Pulmonary artery endothelial cell (primary cell): ENCODE measurements at regions not wholly inside any gene's neighbourhood (a gene's known extent, or its start where the extent isn't known, plus 50 kb on each side); places are given as distances from the start of the nearest gene placed in this dataset.

ENCODE experiments used
- DNase-seq: peaks from one replicate; pipeline ENCODE4 v3.0.0-alpha.2; 2011; ENCODE audit warnings: low read depth, low spot score

DNA sequence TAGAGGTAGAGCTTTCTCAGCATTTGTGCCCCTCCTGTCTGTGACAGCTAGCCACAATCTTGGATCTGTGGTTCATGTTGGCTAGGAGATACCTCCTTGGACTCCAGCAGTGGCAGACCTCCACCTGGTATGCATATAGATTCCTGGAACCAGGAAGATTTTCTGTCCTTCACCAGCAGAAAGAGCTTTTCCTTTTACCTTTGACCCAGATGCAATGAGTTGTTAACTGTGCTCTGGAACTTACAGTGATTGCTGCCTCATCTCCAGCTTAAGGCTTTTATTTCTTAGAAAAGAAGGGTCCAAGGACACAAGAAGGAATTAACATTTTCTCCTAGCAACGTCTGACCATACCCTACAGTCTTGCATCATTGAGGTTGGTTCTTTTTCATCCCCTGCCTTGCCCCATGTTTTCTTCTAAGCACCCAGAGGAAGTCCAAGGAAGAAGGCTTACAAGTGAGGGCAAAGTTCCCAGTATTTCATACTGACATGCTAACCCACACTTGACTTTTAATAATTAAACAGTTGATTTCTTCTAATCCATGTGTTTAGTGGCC is 217.1 kb upstream of the ARHGAP24 start:
- DNase-seq = no peak

DNA sequence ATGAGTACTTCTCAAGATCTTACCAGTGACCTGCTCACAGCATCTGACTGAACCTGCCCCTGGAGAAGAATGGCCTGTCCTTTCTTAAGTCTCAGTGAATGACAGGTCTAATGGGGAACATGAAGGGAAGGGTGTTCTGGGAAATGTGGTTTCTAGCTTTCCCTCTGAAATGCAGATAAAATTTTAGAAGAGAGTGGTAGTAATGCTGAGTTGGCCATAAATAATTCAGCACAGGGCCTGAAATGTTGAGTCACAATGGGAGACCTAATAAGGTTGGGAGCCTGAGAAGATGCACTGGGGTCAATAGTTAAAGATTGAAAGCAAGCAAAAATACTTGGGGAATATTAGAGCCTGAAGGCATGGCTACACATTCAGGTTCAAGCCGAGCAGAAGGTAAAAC is 214.9 kb upstream of the ARHGAP24 start:
- no peak for DNase-seq

DNA sequence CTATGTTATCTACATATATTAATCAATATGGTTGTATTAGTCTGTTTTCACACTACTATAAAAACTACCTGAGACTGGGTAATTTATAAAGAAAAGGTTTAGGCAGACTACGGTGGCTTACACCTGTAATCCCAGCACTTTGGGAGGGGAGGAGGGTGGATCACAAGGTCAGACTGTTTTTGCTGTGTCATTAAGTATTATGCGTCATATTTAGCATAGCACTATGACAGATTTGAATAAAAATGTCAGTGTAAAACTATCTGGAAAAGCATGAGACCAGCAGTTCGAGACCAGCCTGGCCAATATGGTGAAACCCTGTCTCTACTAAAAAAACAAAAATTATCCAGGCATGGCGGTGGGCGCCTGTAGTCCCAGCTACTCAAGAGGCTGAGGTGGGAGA is 209.7 kb upstream of the ARHGAP24 start:
- no peak for DNase-seq

DNA sequence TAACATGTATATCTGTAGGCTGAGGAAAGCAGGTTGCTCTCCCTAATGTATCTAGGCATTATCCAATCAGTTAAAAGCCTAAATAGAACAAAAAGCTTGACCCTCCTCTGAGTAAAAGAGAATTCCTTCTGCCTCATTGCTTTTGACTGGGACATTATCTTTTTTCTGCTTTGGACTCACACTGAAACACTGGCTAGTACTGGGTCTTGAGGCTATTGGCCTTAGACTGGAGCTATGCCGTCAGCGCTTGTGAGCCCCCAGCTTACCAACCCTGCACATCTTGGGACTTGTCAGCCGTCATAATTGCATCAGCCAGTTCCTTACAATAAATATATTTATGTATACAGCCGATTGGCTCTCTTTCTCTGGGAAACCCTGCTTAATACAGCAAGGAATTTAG is 206.8 kb upstream of the ARHGAP24 start:
- DNase-seq = no peak

DNA sequence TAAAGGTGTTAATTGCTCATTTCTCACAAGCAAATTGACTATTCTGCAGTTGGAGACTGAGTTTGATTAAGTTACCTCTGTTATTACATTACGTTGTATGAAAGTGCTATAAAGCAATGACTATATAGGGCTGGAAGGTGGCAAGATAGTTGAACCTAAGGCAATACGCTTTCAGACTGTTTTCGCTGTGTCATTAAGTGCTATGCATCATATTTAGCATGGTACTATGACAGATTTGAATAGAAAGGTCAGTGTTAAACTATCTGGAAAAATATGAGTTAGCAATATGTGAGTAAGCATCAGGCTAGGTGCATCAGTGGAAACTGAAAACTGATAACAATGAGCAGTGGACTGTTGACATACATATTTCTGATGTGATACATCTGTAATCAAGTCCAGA is 206.0 kb upstream of the ARHGAP24 start:
- DNase-seq = no peak

DNA sequence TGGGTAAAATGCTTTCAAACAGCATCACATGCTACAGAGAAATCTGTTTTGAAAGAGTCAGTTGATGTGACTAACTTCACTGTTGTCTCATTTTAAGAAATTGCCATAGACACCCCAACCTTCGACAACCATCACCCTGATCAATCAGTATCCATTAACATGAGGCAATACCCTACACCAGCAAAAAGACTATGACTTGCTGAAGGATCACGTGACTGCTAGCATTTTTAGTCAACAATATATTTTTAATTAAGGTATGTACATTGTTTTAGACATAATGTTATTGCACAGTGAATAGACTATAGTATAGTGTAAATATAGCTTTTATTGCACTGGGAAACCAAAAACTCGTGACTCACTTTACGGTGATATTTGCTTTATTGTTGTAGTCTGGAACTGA is 200.0 kb upstream of the ARHGAP24 start:
- DNase-seq = no peak

DNA sequence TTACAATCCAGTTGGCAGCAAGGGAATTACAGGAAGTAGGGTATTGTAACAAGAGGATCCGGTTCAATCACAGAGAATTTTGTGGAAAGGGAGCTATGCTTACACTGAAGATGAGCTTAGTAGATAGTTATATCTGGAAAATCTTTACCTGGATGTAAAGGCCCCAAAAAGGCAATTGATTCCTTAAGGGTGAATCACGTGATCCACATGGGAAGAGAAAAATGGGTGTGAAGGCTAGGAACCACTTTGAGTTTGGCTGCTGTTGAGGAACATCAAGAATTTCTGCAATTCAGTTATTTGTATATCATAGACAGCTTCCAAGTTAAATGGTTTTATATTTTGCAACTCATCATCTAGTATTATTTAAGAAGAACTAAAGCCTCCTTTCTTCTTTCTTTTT is 194.0 kb upstream of the ARHGAP24 start:
- DNase-seq = no peak

DNA sequence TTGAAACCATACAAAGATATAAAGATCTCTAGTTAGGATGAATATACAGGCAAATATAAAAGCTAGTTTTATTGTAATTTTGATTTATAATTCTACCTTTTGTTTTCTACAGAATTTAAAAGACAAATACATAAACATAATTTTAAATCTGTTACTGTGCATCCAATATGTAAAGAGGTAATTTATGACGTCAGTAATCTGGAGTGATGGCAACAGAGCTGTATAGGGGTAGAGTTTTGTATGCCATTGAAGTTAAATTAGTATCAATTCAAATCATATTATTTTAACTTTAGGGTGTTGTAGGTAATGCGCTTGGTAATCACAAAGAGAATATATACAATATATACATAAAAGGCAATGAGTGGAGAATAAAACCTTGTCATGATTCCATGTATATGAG is 183.7 kb upstream of the ARHGAP24 start:
- DNase-seq = no peak

DNA sequence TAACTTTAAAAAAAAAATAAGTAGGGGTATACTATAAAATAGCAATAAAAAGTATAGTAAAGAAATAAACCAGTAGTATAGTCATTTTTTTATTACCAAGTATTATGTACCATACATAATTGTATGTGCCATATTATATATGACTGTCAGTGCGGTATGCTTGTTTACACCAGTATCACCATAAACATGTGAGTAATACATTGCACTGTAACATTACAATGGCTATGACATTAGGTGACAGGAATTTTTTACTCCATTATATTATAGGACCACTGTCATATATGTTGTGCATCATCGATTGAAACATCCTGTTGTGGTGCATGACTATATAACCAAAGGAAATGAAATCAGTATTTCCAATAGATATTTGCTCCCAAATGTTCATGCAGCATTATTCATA is 176.9 kb upstream of the ARHGAP24 start:
- no peak for DNase-seq

DNA sequence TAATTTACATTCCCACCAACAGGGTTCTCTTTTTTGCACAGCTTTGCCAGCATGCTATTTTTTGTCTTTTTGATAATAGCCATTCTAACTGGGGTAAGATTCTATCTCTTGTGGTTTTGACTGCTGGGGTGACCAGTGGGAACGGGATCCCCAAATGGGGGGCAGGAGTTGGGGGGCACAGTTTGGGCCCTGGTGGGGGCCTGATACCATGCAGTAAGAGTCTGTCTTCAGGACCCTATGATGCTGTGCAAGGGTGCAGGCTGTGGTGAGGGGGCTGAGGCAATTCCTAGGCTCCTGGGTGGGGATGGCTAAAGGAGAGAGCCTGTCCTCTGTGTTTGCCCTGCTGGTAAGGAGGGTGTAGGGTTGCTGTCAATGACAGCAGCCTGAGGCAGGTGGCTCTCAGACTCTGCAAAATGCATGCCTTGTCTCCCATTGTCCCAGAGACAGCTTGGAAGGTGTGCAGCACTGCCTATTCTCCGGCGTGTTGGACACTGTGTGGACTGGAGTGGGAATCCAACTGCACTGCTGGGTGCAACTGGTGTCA is 172.7 kb upstream of the ARHGAP24 start:
- no peak for DNase-seq

DNA sequence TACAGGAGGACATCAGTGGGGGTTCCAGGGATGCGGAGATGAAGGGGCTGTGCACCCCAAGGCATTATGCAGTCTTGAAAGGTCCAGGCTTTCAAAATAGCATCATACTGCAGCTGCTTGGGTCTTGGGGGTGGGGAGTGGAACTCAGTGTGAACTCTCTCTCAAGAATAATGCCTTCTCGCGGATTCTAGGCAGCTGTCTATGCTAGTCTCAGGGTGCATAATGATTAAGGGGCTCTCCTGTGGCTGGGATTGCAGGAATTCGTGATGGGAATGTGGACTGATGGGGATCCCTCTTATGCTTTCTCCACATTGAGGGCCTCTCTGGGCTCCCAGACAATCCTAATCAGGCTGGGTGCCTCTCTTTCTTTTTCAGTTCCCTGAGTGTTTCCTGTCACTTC is 172.2 kb upstream of the ARHGAP24 start:
- no peak for DNase-seq

DNA sequence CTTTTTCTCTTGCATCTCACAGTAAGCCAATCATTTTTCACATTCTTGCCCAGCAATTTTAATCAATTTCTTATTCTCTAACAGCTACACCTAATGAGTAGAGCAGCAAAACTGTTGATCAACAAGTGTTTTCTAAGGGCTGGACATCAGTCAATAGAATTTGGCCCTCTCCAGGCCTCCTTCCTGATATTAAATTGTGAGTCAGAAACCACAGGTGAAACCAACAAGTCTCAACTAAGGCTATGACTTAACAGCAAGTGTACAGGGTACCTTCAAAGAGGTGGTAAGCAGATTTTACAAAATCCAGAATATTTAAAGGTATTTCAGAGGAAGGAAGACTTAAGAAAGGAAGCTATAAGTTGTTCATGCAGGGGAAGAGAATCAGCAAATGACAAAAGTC is 156.5 kb upstream of the ARHGAP24 start:
- no peak for DNase-seq

DNA sequence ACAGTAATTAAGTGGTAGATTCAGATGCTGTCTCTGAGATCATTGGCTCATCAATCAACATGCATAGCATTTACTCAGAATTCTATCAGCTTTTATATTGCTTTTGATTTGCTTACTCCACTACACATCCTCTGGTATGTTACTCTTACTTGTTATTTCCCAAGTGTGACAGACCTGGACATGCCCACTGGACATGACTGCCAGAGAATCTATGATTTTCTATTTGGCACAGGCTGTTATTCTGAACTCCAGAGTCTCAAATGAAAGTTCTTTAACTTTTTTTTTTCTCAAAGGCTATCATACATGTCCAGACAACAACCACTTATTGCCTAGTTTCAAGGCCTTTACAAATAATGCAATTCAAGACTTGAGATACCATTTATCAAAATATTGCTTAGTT is 116.1 kb upstream of the ARHGAP24 start:
- no peak for DNase-seq

DNA sequence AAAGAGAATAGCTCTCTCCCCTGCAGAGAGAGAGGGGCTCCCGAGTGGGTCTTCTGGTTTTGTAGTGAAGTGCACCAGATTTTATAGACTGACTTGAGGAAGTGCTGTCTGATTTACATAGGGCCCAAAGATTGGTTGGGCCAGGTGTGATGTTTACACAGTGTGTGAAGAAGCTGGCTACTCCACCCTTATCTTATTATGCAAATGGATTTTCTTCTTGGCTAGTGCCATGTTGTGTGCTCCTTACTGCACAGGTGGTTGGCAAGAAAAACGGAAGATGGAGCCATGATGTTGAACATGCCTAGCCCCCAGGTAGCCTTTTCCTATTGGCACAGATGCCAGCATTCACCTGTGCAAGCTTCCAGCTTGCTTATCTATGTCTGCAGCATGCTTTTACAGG is 112.4 kb upstream of the ARHGAP24 start:
- no peak for DNase-seq

DNA sequence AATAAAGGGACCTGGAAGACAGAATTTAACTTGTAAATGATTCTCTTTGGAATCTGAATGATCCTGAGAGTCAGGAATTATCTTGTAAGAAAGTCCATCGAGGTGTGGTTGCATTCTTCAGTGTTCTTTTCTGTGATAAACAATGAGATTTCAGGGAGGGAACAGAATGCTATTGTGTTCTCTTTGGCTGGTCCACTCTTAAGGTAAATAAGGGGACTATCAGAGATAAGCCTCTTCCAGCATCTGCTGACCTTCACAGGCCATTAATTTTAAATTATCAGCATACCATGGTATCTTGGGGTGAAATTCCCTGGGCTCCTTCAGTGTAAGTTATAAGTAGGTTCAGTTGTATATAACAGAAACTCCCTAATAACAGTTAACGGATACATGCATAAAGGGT is 107.1 kb upstream of the ARHGAP24 start:
- no peak for DNase-seq

DNA sequence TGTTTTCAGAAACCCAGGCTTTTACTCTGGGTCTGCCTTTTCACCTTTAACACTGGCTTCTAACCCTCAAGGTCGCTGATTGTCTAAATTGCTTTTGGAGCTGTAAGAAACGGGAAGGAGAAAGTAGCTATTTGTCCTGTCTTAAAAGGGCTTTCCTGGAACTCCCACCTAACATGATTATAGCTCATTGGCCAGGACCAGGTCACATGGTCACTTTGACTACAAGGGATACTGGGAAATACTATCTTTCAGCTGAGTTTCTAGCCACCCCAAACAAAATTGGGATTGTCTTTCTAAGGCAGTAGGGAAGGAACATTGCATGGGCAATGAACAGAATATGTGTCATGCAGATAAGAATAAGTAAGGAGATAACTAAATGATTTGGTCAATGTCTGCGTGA is 106.7 kb upstream of the ARHGAP24 start:
- no peak for DNase-seq

DNA sequence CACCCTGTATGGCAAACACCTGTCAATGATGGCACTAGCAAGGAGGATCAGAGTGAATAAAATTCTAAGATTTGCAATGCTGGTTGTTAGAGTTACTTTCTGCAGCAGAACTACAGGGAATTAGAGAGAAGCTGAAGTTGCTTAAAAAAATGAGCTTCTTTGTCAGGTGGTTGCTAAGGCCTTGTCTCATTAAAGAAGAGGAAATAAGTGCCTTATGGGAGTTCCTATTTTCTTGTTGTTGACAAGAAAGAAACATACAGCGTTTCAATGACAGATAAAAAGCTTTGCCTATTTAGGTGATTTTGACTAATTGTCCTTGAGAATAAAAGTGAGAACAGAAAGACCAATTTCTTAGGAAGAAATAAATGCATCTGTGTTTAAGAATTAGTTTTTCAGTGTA is 106.0 kb upstream of the ARHGAP24 start:
- no peak for DNase-seq

DNA sequence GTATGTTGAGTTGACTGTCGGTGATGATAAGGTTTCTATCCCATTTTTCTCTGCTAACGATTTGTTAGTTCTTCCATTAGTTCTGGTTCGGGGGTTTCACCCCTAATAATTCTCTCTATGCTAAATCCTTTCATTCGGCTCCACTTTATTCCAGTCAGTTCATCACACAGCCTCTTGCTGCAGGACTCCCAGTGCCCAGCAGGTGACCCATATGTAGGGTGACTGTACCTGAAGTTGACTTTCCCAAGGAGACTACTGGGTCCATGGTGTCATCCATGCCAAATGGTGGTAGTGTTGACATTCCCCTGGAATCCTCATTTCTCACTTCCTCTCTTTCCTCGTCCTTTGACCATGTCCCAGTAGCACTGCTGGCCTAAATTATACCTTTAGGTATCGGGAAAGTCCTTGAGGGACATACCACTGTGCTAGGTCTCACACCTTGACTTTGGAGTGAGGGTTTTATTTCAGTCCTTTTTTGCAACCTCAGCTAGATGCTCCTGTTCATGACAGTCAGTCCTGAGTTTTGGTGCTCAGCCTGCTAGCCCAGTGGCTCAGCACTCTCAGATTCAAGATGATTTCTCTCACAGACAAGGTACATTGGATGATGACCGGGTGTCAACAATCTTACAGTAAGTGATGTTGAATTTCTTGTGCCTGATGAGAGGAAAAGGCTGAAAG is 105.1 kb upstream of the ARHGAP24 start:
- no peak for DNase-seq

DNA sequence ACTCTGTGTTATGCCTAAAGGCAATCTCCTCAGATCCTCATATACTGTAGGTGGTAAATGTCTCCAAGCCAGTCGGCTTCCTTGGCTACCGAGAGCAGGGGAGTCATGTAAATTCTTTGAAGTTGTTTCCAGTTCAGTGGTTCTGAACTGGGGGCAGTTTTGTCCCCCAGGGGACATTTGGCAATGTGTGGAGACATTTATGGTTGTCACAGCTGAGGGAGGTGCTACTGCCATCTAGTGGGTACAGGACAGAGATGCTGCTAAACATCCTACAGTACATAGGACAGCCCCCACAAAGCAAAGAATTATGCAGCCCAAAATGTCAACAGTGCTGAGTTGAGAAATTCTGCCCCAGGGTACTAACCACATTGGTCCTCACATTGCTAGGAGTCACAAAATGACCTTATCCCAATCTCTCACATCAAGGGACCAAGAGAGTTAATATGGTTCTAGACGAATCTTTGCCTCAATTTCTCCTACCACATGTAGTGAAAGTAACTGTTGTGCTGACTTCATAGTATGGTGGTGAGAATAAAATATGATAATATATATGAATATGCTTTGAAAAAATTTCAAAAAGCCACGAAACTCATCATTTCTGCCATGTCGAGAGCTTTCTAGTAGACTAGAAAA is 104.4 kb upstream of the ARHGAP24 start:
- no peak for DNase-seq

DNA sequence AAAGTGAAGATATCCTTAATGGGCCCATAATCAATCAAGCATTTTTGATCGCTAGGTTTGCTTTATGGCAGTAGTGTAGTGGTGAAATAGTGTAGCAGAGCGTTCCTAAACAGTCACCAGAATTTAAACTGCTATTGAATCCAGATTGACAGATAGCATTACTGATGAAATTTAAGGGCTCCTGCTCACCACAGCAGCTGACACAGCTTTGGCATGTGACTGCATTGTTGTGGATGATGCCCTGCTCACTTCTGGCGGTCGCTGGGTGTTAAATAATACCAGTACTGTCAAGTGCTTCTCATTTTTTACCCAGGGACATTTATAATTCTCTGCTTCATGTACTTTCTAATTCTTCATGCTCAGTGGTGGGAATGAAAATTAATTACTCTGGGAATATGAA is 102.0 kb upstream of the ARHGAP24 start:
- DNase-seq = no peak

DNA sequence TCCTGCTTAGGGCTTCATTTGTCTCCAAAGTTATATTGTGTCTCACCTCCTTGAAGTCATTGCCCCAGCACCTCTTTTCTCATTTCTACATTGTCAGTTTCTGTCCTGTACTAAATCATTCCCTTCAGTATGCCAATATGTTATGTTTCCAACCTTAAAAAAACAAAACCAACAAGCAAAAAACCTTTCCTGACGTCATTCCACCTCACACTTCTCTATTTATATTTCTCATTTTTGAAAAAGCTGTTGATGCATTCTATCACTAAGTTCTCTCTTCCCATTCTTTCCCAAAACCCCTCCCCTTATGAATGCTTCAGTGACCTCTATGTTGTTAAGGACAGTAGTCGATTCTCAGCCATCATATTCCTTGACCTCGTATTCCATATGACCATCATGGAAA is 98.7 kb upstream of the ARHGAP24 start:
- DNase-seq = no peak

DNA sequence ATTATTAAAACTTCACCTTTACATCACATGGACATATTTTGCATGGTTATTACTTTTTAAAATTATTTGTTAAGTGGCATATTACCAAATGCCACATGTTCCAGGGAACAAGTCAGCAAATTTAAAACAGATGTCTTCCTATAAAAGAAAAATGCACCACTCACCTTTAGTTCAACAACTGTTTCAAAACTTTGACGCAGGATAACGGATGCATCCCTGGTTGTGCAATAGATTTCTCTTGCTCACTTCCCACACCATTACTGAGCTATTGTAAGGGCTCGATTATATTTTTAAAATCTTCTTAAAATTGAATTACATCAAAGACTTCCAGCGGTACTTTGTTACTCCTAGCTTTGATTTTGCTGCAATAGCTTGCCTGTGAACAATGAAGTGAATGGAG is 93.0 kb upstream of the ARHGAP24 start:
- DNase-seq = no peak

DNA sequence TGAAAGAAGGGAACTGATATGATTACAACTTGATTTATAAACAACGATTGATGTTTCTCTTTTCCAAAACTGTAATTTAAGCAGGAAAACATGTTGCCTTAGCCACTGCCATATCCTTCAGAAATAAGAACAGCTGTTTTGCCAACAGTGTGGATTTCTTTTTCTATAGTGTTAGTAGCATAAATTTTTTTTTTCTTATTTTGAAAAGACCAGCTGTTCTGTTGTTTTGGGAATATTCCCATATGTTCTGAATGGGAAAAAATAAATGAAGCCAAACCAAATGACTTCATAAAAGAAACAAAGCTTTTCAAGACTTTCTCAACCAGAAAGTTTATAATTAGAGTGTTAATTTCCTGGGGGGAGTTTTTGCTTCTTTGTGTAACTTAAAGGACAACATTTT is 83.9 kb upstream of the ARHGAP24 start:
- no peak for DNase-seq
